Ovary (tissue), 3 donors: ENCODE measurements at regions not wholly inside any gene's neighbourhood (a gene's known extent, or its start where the extent isn't known, plus 50 kb on each side); places are given as distances from the start of the nearest gene placed in this dataset.

Experiments used
- CTCF ChIP-seq, 3 donors: fragments of 450-650 bp in 2 of 3; fragments of 200-600 bp in 1 of 3; IDR thresholded peaks; one replicate each; pipeline versions ENCODE4 v1.5.1 to v1.8.0; 2016 to 2022; ENCODE audit warnings: antibody characterized with exemption in 3 of 3, mild to moderate bottlenecking in 1 of 3
- EP300 ChIP-seq: sonication (generic); formaldehyde crosslinking; IDR thresholded peaks from one replicate; pipeline ENCODE4 v1.6.1; 2017; ENCODE audit warnings: antibody characterized with exemption
- POLR2A ChIP-seq: fragments of 450-650 bp; IDR thresholded peaks from one replicate; pipeline ENCODE4 v1.6.1; 2017; ENCODE audit warnings: antibody characterized with exemption, mild to moderate bottlenecking, moderate library complexity
- donor health status: DM: no; HTN: no; CAD: no.

- TF ChIP-seq POLR2A (no peak), CTCF (IDR thresholded peaks at IDR 0.05) (no peak), EP300 (no peak)
Observed at GRCh38 chr14:46230540-46230939, 421.0 kb downstream of the RPL10L start.
